ENCODE measurements at regions not wholly inside any gene's neighbourhood (a gene's known extent, or its start where the extent isn't known, plus 50 kb on each side); places are given as distances from the start of the nearest gene placed in this dataset.

GRCh38 chr1:238991765-238992495 lies 394.4 kb upstream of the CHRM3 start:
- no peak for TF ChIP-seq CTCF (IDR thresholded peaks at IDR 0.05; ENCODE audit: insufficient read depth, low read depth, low read length, missing control alignments)
- no peak overlapping the region for H3K4me3 ChIP-seq (ENCODE audit: low read depth, low read length)
- no peak for DNase-seq (ENCODE audit: low read depth)

GRCh38 chr1:238985312-238985711 lies 401.1 kb upstream of the CHRM3 start:
- no peak for DNase-seq (ENCODE audit: low read depth)
- no peak for TF ChIP-seq CTCF (IDR thresholded peaks at IDR 0.05; ENCODE audit: insufficient read depth, low read depth, low read length, missing control alignments)
- no peak overlapping the region for H3K4me3 ChIP-seq (ENCODE audit: low read depth, low read length)

GRCh38 chr1:238982736-238983135 lies 403.6 kb upstream of the CHRM3 start:
- DNase-seq (ENCODE audit: low read depth), result no peak
- no peak for TF ChIP-seq CTCF (IDR thresholded peaks at IDR 0.05; ENCODE audit: insufficient read depth, low read depth, low read length, missing control alignments)
- H3K4me3 ChIP-seq (ENCODE audit: low read depth, low read length), result no peak overlapping the region

GRCh38 chr1:238981317-238981933 lies 404.9 kb upstream of the CHRM3 start:
- H3K4me3 ChIP-seq (ENCODE audit: low read depth, low read length), result no peak overlapping the region
- no peak for TF ChIP-seq CTCF (IDR thresholded peaks at IDR 0.05; ENCODE audit: insufficient read depth, low read depth, low read length, missing control alignments)
- DNase-seq (ENCODE audit: low read depth), result no peak

- DNase-seq (ENCODE audit: low read depth), result no peak
- no peak overlapping the region for H3K4me3 ChIP-seq (ENCODE audit: low read depth, low read length)
- no peak for TF ChIP-seq CTCF (IDR thresholded peaks at IDR 0.05; ENCODE audit: insufficient read depth, low read depth, low read length, missing control alignments)
These were observed 406.3 kb upstream of the CHRM3 start for GRCh38 chr1:238980053-238980452.

GRCh38 chr1:238964631-238965030 lies 421.7 kb upstream of the CHRM3 start:
- no peak for DNase-seq (ENCODE audit: low read depth)
- no peak for TF ChIP-seq CTCF (IDR thresholded peaks at IDR 0.05; ENCODE audit: insufficient read depth, low read depth, low read length, missing control alignments)
- no peak overlapping the region for H3K4me3 ChIP-seq (ENCODE audit: low read depth, low read length)
